Hematopoietic multipotent progenitor cell treated with erythropoietin and hydrocortisone succinate and interleukin-3 and kit ligand, for 6 days (in vitro differentiated cells): ENCODE measurements at regions not wholly inside any gene's neighbourhood (a gene's known extent, or its start where the extent isn't known, plus 50 kb on each side); places are given as distances from the start of the nearest gene placed in this dataset.
"Not testable (repeated sequence)": the region's sequence is repeated elsewhere in the genome, so short reads cannot be mapped to it uniquely, and the experiment has no call there.

ENCODE experiments used
- DNase-seq: peaks from one replicate; pipeline ENCODE4 v3.0.0-alpha.2; 2015

- no peak for DNase-seq
Observed at GRCh38 chr3:151675858-151676615, 57.7 kb upstream of the AADACL2 start.

GRCh38 chr3:151673974-151674373 lies 59.8 kb upstream of the AADACL2 start:
- DNase-seq = peak; percentile 85

GRCh38 chr3:151667762-151668161 lies 66.0 kb upstream of the AADACL2 start:
- not testable (repeated sequence) for DNase-seq

GRCh38 chr3:151660885-151661284 lies 72.8 kb upstream of the AADACL2 start:
- peak; percentile 49 for DNase-seq

- no peak for DNase-seq
Observed at GRCh38 chr3:151644986-151645385, 88.7 kb upstream of the AADACL2 start.

- no peak for DNase-seq
Observed at GRCh38 chr3:151644020-151644620, 89.6 kb upstream of the AADACL2 start.

GRCh38 chr3:151639418-151639740 lies 94.3 kb upstream of the AADACL2 start:
- DNase-seq = no peak

GRCh38 chr3:151638555-151639417 lies 94.9 kb upstream of the AADACL2 start:
- DNase-seq = peak; percentile 12

GRCh38 chr3:151635905-151636304 lies 97.8 kb upstream of the AADACL2 start:
- no peak for DNase-seq

GRCh38 chr3:151631946-151632345 lies 101.8 kb upstream of the AADACL2 start:
- no peak for DNase-seq

- no peak for DNase-seq
Observed at GRCh38 chr3:151630938-151631441, 102.7 kb upstream of the AADACL2 start.

- DNase-seq = no peak
Observed at GRCh38 chr3:151630035-151630434, 103.7 kb upstream of the AADACL2 start.

GRCh38 chr3:151625586-151625985 lies 108.1 kb upstream of the AADACL2 start:
- DNase-seq = no peak

- DNase-seq = no peak
Observed at GRCh38 chr3:151625086-151625485, 108.6 kb upstream of the AADACL2 start.

GRCh38 chr3:151620071-151620470 lies 113.7 kb upstream of the AADACL2 start:
- DNase-seq = peak; percentile 3

- no peak for DNase-seq
Observed at GRCh38 chr3:151615464-151615863, 118.3 kb upstream of the AADACL2 start.

- no peak for DNase-seq
Observed at GRCh38 chr3:151612115-151612514, 121.6 kb upstream of the AADACL2 start.

- DNase-seq = no peak
Observed at GRCh38 chr3:151611419-151611818, 122.3 kb upstream of the AADACL2 start.

GRCh38 chr3:151609491-151609890 lies 124.2 kb upstream of the AADACL2 start:
- DNase-seq = no peak

GRCh38 chr3:151604891-151605290 lies 128.8 kb upstream of the AADACL2 start:
- DNase-seq = no peak

GRCh38 chr3:151600783-151601182 lies 132.9 kb upstream of the AADACL2 start:
- no peak for DNase-seq

- peak; percentile 6 for DNase-seq
Observed at GRCh38 chr3:151599103-151599672, 134.5 kb upstream of the AADACL2 start.

- DNase-seq = no peak
Observed at GRCh38 chr3:151596940-151597339, 136.1 kb upstream of the IGSF10 start.
